Stomach (tissue), 4 donors: ENCODE measurements at regions not wholly inside any gene's neighbourhood (a gene's known extent, or its start where the extent isn't known, plus 50 kb on each side); places are given as distances from the start of the nearest gene placed in this dataset.

Source experiments
- CTCF ChIP-seq, 7 experiments: fragments of 450-650 bp in 4 of 7; fragments of 200-600 bp in 3 of 7; sonication (generic) in 3 of 7; IDR thresholded peaks; one replicate each; pipeline ENCODE4 v1.5.1; 2016 to 2019; ENCODE audit warnings: antibody characterized with exemption in 7 of 7, control low read depth in 2 of 7, mild to moderate bottlenecking in 1 of 7
- EP300 ChIP-seq: sonication (generic); formaldehyde crosslinking; IDR thresholded peaks from one replicate; pipeline ENCODE4 v1.6.1; 2017; ENCODE audit warnings: antibody characterized with exemption
- POLR2A ChIP-seq, 4 donors: fragments of 450-650 bp; IDR thresholded peaks; one replicate each; pipeline ENCODE4 v1.6.1; 2016; ENCODE audit warnings: antibody characterized with exemption in 4 of 4, control low read depth in 2 of 4, mild to moderate bottlenecking in 1 of 4, moderate library complexity in 1 of 4

DNA sequence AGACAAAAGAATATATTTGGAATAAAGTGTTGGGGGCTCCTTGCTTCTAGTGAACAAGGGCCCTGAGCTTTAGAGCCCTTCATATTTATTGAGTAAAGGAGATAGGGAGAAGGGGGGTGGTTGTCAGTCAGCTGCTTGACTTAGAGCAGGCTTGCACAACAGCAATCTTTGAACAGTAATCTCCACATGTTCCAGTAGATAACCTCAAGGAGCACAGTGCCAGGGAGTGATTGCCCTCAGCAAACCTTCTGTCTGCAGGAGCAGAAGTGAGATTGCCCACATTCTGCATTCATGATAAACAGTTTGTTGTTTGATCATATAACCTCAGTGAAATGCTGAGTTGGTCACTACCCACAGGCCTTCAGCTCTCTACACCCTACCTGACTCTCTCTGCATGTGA, 205.8 kb upstream of the CXCL13 start:
- TF ChIP-seq POLR2A (IDR thresholded peaks at IDR 0.05) (no peak), CTCF (IDR thresholded peaks at IDR 0.05) (no peak), EP300 (no peak)
